DOHH2 (cell line): ENCODE measurements at regions not wholly inside any gene's neighbourhood (a gene's known extent, or its start where the extent isn't known, plus 50 kb on each side); places are given as distances from the start of the nearest gene placed in this dataset.

Source experiments
- H3F3A ChIP-seq: fragments of 200-600 bp; sonication (generic), shearing (Covaris generic); 2 replicates; pipeline ENCODE4 v1.6.0; 2016; ENCODE audit warnings: antibody characterized with exemption, mild to moderate bottlenecking; ENCODE audit not compliant: control insufficient read depth, insufficient read depth
- H3K27ac ChIP-seq: fragments of 200-600 bp; sonication (generic); 2 replicates; pipeline ENCODE4 v1.5.1; 2014; ENCODE audit warnings: low read depth, mild to moderate bottlenecking, low read length, moderate library complexity
- H3K27me3 ChIP-seq: fragments of 200-600 bp; sonication (generic); 2 replicates; pipeline ENCODE4 v1.6.1; 2014; ENCODE audit warnings: mild to moderate bottlenecking, low read length, mixed read lengths; ENCODE audit not compliant: control insufficient read depth
- H3K36me3 ChIP-seq: fragments of 200-600 bp; sonication (generic); 2 replicates; pipeline ENCODE4 v1.6.1; 2014; ENCODE audit warnings: mild to moderate bottlenecking, low read length, moderate library complexity, mixed read lengths; ENCODE audit not compliant: control insufficient read depth
- H3K4me1 ChIP-seq: fragments of 200-600 bp; sonication (generic); 2 replicates; pipeline ENCODE4 v1.6.1; 2014; ENCODE audit warnings: mild to moderate bottlenecking, low read length, mixed read lengths; ENCODE audit not compliant: control insufficient read depth
- H3K4me2 ChIP-seq: fragments of 200-600 bp; sonication (generic); 2 replicates; pipeline ENCODE4 v1.6.0; 2014; ENCODE audit warnings: mild to moderate bottlenecking, low read length, moderate library complexity
- H3K4me3 ChIP-seq: fragments of 200-600 bp; sonication (generic); 2 replicates; pipeline ENCODE4 v1.5.1; 2014; ENCODE audit warnings: mild to moderate bottlenecking, low read length, mixed read lengths
- H3K79me2 ChIP-seq: fragments of 200-600 bp; sonication (generic); 2 replicates; pipeline ENCODE4 v1.6.1; 2014; ENCODE audit warnings: mild to moderate bottlenecking, low read length, mixed read lengths; ENCODE audit not compliant: control insufficient read depth
- H3K9me2 ChIP-seq: fragments of 200-600 bp; sonication (generic); replicated peaks from 2 replicates; pipeline ENCODE4 v1.6.1; 2014; ENCODE audit warnings: mild to moderate bottlenecking, low read length, mixed read lengths; ENCODE audit not compliant: control insufficient read depth
- H3K9me3 ChIP-seq: fragments of 200-600 bp; sonication (generic); 2 replicates; pipeline ENCODE4 v1.6.1; 2014; ENCODE audit warnings: antibody characterized with exemption, low read length, mixed read lengths; ENCODE audit not compliant: control insufficient read depth, insufficient read depth
- H4K20me1 ChIP-seq: fragments of 200-600 bp; sonication (generic); 2 replicates; pipeline ENCODE4 v1.6.0; 2014; ENCODE audit warnings: low read depth, mild to moderate bottlenecking, antibody characterized with exemption, low read length, moderate library complexity; ENCODE audit not compliant: control insufficient read depth, insufficient read depth
- CTCF ChIP-seq: fragments of 200-600 bp; sonication (generic); IDR thresholded peaks from one replicate; pipeline ENCODE4 v1.5.1; 2014; ENCODE audit warnings: antibody characterized with exemption, mild to moderate bottlenecking, low read depth, low read length; ENCODE audit not compliant: poor library complexity, severe bottlenecking
- EZH2phosphoT487 ChIP-seq: fragments of 200-600 bp; sonication (generic); IDR thresholded peaks from 2 replicates; pipeline ENCODE4 v1.6.1; 2017; ENCODE audit warnings: borderline replicate concordance, mild to moderate bottlenecking, antibody characterized with exemption, low read length, moderate library complexity, mixed read lengths

DNA sequence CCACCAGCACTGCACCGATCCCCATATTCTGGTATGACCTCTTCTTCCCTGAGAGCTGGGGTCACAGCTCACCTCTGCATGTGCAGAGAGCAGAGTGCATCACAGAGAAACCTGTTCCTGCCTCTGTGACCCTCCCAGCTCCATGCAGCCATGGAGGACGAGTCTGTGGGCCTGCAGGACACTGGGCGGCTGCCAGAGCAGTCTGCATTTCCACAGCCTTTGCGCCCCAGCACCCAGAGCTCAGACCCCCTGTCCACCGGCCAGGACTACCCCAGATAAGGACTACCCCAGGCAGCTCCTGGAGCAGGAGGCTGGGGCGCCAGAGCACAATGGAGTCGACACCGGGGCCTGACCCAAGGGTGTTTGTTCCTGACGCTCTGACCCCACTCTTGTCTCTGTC is 308.1 kb upstream of the IRX1 start:
- TF ChIP-seq CTCF = no peak
- no peak for TF ChIP-seq EZH2phosphoT487
- no peak overlapping the region for H3K4me3 ChIP-seq
- peaks cover 17% of the 10 kb centered on the region; the same call in 1 of the 2 replicates for H3K9me3 ChIP-seq
- H3K9me2 ChIP-seq = no peaks in the 10 kb centered on the region
- no peaks in the 10 kb centered on the region for H3K4me1 ChIP-seq
- H3K27ac ChIP-seq = no peak overlapping the region
- no peaks in the 10 kb centered on the region for H4K20me1 ChIP-seq
- H3K36me3 ChIP-seq = no peaks in the 10 kb centered on the region
- no peak overlapping the region for H3K4me2 ChIP-seq
- no peaks in the 10 kb centered on the region for H3K27me3 ChIP-seq
- H3F3A ChIP-seq = no peaks in the 10 kb centered on the region
- H3K79me2 ChIP-seq = no peaks in the 10 kb centered on the region

- Histone ChIP-seq H3K9me3 (peaks cover 36% of the 10 kb centered on the region), H3K27ac (no peak overlapping the region), H4K20me1 (no peaks in the 10 kb centered on the region), H3K4me2 (no peak overlapping the region), H3K36me3 (no peaks in the 10 kb centered on the region), H3K9me2 (no peaks in the 10 kb centered on the region), H3K4me1 (no peaks in the 10 kb centered on the region), H3F3A (no peaks in the 10 kb centered on the region), H3K27me3 (no peaks in the 10 kb centered on the region), H3K79me2 (no peaks in the 10 kb centered on the region), H3K4me3 (no peak overlapping the region)
- TF ChIP-seq EZH2phosphoT487 (no peak), CTCF (no peak)
Observed at GRCh38 chr5:3285621-3286020, 310.0 kb upstream of the IRX1 start.

- no peaks in the 10 kb centered on the region for H3K79me2 ChIP-seq
- no peak overlapping the region for H3K4me3 ChIP-seq
- H3K27me3 ChIP-seq = no peaks in the 10 kb centered on the region
- no peaks in the 10 kb centered on the region for H3F3A ChIP-seq
- H3K9me2 ChIP-seq = no peaks in the 10 kb centered on the region
- TF ChIP-seq CTCF = no peak
- no peak for TF ChIP-seq EZH2phosphoT487
- no peak overlapping the region for H3K4me2 ChIP-seq
- no peaks in the 10 kb centered on the region for H3K4me1 ChIP-seq
- H4K20me1 ChIP-seq = no peaks in the 10 kb centered on the region
- peaks cover 32% of the 10 kb centered on the region for H3K9me3 ChIP-seq
- H3K27ac ChIP-seq = no peak overlapping the region
- no peaks in the 10 kb centered on the region for H3K36me3 ChIP-seq
Observed at GRCh38 chr5:3284506-3284905, 311.1 kb upstream of the IRX1 start.

DNA sequence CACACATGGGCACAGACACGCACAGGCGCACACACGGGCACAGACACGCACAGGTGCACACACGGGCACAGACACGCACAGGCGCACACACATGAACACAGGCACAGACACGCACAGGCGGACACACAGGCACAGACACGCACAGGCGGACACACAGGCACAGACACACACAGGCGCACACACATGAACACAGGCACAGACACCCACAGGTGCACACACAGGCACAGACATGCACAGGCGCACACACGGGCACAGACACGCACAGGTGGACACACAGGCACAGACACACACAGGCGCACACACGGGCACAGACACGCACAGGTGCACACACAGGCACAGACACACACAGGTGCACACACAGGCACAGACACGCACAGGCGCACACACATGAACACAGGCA is 312.8 kb upstream of the IRX1 start:
- Histone ChIP-seq H3K27ac (no peak overlapping the region), H3K4me3 (no peak overlapping the region), H4K20me1 (no peaks in the 10 kb centered on the region), H3F3A (no peaks in the 10 kb centered on the region), H3K9me2 (no peaks in the 10 kb centered on the region), H3K27me3 (no peaks in the 10 kb centered on the region), H3K4me2 (no peak overlapping the region), H3K79me2 (no peaks in the 10 kb centered on the region), H3K9me3 (peaks cover 32% of the 10 kb centered on the region), H3K4me1 (no peaks in the 10 kb centered on the region), H3K36me3 (no peaks in the 10 kb centered on the region)
- TF ChIP-seq CTCF (no peak), EZH2phosphoT487 (no peak)
